MV-4-11 (cell line): ENCODE measurements at regions not wholly inside any gene's neighbourhood (a gene's known extent, or its start where the extent isn't known, plus 50 kb on each side); places are given as distances from the start of the nearest gene placed in this dataset.

Experiments
- DNase-seq: peaks from one replicate; lab custom pipeline; 2025; lab: John Stamatoyannopoulos, UW

GRCh38 chrX:109312757-109313156 lies 169.1 kb downstream of the GUCY2F start:
- DNase-seq, result peak; percentile 1

DNA sequence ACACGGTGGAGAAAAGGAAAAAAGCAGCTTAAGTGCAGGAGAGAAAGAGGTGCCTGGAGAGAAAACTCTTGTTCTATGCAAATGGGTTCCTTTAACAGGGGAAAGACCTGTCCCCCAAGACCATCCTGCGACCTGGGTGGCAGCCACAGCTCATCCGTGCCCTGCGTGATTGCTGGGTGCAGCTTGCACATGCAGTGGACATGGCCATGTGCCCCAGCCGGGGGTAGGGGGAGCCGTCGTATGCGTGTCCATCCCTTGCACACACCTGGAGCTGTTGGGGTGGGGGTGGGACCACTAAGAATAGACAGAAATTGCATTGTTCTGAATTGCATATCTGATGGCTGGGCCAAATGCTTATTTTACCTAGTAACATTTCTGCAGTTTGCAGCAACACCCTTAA lies 171.9 kb downstream of the GUCY2F start:
- DNase-seq, result no peak

- no peak for DNase-seq
Observed at GRCh38 chrX:109301177-109301576, 180.7 kb downstream of the GUCY2F start.

GRCh38 chrX:109300415-109300814 lies 181.5 kb downstream of the GUCY2F start:
- DNase-seq, result no peak

- DNase-seq, result no peak
Observed at GRCh38 chrX:109299091-109299490, 182.8 kb downstream of the GUCY2F start.

GRCh38 chrX:109294097-109294814 lies 187.6 kb downstream of the GUCY2F start:
- DNase-seq, result no peak

- DNase-seq, result no peak
Observed at GRCh38 chrX:109283870-109284269, 198.0 kb downstream of the GUCY2F start.

GRCh38 chrX:109281483-109282275 lies 200.2 kb downstream of the GUCY2F start:
- DNase-seq, result peak; percentile 76

DNA sequence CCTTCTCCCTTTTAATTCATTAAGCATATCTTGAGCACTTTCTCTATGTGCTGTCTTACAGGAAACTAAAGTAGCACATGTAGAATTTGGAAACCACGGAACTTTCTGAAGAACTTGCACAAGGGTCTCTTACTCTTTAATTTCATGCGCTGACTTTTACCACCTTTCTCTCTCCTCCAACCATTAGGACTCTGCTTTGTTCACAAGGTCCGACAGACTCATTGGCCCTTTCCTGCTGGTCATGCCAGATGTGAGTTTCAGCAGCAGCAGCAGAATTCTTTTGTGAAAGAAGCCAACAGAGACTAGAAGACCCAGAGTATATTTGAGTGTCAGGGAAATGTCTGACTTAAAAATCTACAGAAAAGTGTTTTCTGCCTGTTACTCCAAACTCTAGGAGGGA lies 207.1 kb downstream of the GUCY2F start:
- peak; percentile 0 for DNase-seq

DNA sequence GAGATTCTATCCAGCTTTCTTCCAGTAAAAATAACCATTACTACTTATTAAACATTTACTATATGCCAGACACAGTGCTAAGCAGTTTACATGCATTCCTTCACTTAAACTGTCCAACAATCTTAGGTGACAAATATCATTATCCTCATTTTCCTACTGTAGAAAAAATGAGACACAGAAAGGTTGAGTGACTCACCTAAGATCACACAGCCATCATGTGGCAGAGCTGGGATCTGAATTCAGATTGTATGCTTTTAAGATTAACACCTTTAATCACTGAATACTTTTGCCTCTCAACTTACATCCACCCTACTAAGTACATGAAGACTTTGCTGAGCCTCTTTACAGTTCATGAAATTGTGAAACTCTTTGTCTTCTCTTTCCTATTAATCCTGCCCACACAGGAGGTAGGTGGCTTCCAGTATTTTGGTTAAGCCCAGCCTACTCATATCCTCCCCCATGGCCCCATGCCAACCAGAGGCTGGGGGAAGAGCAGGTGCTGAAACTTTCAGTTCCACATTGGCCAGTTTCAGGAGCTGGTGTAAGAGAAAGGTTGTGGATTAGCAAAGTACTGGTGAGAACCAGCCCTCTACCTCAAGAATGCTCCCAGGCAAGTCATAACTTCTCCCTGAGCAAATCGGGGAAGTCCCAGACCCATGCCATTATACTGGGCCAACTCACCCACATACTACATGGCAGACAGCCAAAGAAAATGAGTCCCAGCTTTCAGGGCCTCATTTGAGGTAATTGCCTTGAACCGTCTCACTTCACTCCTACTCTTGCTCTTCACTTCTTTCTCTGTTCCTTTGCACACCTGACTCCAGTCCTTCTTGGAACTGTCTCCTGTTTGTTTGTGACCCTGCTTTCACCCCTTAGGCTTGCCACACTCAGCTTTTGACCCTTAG lies 211.1 kb downstream of the GUCY2F start:
- peak; percentile 94 for DNase-seq

- DNase-seq, result no peak
Observed at GRCh38 chrX:109268340-109268739, 213.5 kb downstream of the GUCY2F start.

DNA sequence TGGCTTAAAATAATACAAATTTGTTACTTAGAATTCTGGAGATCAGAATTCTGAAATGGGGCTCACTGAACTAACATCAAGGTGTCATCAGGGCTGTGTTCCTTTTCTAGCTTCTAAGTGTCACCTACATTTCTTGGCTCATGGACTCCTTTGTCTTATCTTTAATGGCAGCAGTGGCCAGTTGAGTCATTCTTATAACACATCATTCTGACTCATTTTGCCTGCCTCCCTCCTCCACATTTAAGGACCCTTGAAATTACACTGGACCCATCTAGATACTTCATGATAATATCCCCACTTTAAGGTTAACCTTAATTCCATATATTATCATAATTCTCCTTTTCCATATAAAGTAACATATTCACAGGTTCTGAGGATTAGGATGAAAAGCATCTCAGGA lies 215.9 kb downstream of the GUCY2F start:
- no peak for DNase-seq

DNA sequence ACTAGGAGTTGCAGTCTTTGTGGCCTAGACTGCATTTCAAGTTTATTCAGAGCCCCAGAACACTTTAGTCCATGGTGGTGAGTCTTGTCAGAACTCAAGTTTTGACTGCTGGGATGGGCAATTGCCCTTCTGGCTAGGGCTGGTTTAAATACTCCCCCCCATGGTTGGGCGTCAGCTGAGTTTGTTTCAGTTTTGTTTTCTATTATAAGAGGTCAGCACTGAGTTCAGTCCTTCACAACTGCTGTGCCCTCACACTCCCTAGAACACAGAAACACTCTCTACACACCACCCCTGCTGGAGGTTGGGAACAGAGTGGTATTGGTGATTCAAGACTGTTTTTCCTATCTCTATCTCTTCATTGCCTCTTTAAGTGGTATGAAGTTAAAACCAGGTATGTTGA lies 217.0 kb downstream of the GUCY2F start:
- peak; percentile 1 for DNase-seq

DNA sequence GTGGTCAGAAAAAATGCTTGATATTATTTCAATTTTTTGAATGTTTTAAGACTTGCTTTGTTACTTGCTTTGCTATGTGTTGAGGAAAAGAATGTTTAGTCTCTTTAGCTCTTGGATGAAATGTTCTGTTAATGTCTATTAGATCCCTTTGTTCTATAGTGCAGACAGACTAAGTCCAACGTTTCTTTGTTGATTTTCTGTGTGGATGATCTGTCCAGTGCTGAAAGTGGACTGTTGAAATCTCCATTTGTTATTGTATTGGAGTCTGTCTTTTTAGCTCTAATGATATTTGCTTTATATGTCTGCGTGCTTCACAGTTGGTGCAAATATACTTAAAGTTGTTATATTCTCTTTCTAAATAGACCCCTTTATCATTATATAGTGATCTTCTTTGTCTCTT lies 220.6 kb downstream of the GUCY2F start:
- no peak for DNase-seq

DNA sequence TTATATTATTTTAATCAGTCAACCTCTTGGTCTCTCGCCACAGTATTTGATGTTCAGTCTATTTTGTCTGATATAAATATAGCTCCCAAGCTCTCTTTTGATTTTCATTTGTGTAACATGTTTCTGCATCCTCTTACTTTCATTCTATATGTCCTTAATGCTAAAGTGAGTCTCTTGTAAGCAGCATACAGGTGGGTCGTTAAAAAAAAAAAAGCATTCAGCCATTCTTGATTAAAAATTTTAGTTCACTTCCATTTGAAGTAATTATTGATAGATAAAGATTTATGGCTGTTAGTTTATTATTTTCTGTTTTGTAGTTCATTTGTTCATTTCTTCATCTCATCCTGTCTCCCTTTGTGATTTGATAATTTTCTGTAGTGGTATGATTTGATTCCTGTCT lies 229.1 kb downstream of the GUCY2F start:
- no peak for DNase-seq

- no peak for DNase-seq
Observed at GRCh38 chrX:109218761-109219160, 263.1 kb downstream of the GUCY2F start.

DNA sequence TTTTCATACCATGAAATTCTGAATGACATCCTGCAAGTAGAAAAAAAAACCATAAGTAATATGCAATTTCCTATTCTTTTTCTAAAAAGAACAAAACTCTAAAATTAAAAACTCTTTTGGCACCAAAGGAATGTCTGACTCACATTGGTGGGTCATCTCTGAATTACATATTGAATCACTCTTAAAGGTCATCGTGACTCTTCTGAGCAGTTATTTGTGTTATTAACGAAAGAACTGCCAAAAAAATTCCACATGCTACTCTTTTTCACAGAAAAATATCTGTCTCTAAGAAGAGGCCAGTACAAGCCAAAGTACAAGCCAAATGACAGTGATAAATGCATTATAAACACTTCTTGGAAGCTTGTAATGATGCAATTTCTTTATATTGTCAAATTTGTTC lies 282.2 kb downstream of the GUCY2F start:
- no peak for DNase-seq

GRCh38 chrX:109190542-109190941 lies 291.3 kb downstream of the GUCY2F start:
- no peak for DNase-seq

GRCh38 chrX:109187473-109188168 lies 294.3 kb downstream of the GUCY2F start:
- DNase-seq, result no peak

- DNase-seq, result no peak
Observed at GRCh38 chrX:109186939-109187338, 294.9 kb downstream of the GUCY2F start.

- no peak for DNase-seq
Observed at GRCh38 chrX:109184506-109185139, 297.3 kb downstream of the GUCY2F start.
